Thyroid gland (tissue), 4 donors: ENCODE measurements at regions not wholly inside any gene's neighbourhood (a gene's known extent, or its start where the extent isn't known, plus 50 kb on each side); places are given as distances from the start of the nearest gene placed in this dataset.

Experiments
- POLR2A ChIP-seq, 2 donors: fragments of 450-650 bp; IDR thresholded peaks; one replicate each; pipeline ENCODE4 v1.6.1; 2017; ENCODE audit warnings: antibody characterized with exemption in 2 of 2, mild to moderate bottlenecking in 2 of 2, moderate library complexity in 1 of 2
- TF ChIP-seq, protein P1 (sequence below), 6 experiments: fragments of 200-600 bp in 3 of 6; fragments of 450-650 bp in 3 of 6; sonication (generic) in 3 of 6; IDR thresholded peaks; one replicate each; pipeline ENCODE4 v1.5.1; 2016 to 2019; ENCODE audit warnings: antibody characterized with exemption in 6 of 6, mild to moderate bottlenecking in 2 of 6, inconsistent platforms in 1 of 6, moderate library complexity in 1 of 6

DNA sequence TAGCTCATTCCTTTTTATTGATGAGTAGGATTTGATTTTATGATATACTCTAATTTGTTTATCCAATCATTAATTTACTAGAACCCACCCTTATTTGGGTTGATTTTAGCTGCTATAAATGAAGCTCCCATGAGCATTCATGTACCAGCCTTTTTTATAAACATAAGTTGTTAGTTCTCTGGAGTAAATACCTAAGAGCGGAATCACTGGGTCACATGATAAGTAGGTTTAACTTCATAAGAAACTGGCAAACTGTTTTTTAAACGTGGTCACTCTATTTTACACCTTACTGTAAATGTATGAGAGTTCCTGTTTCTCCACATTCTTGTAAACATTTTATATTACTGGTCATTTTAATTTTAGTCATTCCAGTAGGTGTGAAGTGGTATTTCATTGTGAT, 364.6 kb downstream of the NPR3 start:
- no peak for TF ChIP-seq POLR2A (IDR thresholded peaks at IDR 0.05)
- TF ChIP-seq, protein P1, sequence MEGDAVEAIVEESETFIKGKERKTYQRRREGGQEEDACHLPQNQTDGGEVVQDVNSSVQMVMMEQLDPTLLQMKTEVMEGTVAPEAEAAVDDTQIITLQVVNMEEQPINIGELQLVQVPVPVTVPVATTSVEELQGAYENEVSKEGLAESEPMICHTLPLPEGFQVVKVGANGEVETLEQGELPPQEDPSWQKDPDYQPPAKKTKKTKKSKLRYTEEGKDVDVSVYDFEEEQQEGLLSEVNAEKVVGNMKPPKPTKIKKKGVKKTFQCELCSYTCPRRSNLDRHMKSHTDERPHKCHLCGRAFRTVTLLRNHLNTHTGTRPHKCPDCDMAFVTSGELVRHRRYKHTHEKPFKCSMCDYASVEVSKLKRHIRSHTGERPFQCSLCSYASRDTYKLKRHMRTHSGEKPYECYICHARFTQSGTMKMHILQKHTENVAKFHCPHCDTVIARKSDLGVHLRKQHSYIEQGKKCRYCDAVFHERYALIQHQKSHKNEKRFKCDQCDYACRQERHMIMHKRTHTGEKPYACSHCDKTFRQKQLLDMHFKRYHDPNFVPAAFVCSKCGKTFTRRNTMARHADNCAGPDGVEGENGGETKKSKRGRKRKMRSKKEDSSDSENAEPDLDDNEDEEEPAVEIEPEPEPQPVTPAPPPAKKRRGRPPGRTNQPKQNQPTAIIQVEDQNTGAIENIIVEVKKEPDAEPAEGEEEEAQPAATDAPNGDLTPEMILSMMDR (IDR thresholded peaks at IDR 0.05), result no peak
